ENCODE measurements at regions not wholly inside any gene's neighbourhood (a gene's known extent, or its start where the extent isn't known, plus 50 kb on each side); places are given as distances from the start of the nearest gene placed in this dataset.

DNA sequence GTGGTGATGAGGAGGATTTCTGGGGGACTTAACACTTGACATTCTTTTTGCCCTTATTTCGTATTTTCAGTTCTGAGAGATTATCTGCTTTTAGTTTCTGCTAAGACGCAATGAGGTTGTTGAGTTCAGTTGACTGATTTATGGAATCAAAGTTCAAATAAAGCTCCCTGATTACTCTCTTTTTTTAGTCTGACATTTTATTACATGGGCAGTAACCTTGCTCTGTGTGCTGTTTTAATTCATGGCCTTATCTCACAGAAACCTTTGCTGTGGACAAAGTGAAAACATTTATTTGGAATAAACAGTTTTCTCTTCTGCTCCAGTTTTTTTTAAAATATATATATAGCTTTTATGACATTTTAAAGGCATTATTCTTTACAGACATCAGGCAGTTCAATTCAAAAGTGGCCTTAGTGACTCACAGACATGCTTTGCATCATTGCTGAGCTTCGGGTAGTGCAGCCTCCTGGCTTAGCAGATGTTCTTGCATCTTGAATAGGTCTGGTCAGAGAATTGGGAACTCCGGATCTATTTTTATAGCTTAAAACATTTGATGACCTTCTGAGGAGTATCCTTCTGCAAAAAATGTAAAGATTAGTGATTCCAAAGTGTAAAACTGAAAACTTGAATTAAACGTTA, 162.9 kb downstream of the FAM170A start:
- DNase-seq: no peak

DNA sequence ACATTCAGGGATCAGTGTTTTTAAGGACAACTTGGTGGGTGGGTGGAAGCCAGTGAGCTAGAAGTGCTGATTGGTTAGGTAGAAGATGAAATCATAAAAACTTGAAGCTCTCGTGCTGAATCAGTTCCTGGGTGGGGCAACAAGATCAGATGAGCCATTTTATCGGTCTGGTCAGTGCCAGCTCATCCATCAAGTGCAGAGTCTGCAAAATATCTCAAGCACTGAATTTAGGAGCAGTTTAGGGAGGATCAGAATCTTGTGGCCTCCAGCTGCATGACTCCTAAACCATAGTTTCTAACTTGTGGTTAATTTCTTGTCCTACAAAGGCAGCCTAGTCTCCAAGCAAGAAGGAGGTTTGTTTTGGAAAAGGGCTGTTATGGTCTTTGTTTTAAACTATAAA, 166.4 kb downstream of the FAM170A start:
- DNase-seq: no peak

DNA sequence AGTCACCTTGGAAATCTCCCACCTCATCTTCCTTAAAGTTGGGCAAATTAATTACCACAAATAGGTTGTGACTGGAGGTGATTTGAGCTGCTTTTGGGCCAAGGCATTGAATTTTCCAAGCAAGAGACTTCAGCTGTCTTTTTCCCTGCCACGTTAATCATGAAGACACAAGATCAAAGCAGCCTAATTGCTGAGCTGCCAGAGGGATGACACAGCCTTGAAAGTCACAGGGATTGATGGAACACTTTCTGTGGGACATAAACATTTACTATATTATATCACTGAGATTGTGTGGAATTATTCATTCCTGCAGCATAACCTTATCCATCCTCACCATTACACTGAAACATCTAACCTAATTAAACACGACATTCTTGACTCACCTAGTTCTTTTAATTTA, 172.2 kb downstream of the FAM170A start:
- DNase-seq: no peak

DNA sequence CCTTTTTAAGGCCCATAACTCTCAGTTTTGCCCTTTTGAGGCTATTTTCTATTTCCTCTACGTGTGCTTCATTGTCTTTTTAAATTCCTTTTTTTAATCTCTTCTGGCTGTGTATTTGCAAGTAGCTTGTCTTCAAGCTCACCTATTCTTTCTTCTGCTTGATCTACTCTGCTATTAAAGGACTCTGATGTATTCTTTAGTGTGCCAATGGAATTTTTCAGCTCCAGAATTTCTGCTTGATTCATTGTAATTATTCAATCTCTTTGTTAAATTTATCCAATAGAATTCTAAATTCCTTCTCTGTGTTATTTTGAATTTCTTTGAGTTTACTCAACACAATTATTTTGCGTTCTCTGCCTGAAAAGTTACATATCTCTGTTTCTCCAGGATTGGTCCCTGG, 178.7 kb downstream of the FAM170A start:
- no peak for DNase-seq

DNA sequence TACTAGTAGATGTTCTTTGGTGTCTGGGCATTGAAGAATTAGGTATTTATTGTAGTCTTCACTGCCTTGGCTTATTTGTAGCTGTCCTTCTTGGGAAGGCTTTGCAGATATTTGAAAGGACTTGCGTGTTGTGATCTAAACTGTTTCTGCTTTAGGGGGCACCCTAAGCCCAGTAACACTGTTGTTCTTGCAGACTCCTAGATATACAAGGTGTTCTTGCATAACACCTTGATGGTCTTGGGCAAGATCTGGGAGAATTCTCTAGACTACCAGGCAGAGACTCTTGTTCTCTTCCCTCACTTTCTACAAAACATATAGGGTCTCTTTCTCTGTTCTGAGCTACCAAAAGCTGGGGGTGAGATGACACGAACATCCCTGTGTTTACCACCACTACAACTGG, 179.1 kb downstream of the FAM170A start:
- no peak for DNase-seq

DNA sequence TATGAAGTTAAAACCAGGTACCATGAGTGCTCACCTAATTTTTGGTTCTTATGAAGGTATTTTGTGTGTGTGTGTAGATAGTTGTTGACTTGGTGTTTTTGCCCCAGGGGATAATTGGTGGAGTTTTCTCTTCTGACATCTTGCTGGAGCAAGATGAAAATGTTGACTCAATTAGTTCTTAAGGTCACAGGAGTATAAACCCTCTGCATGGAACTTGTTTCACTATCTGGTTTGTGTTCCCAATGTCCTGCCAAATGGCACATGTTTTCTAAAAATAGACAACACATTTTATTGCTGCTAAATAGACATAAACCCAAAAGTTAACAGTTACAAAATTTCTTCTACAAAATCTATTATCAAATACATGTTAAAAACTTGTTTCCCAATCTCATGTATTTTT, 180.9 kb downstream of the FAM170A start:
- DNase-seq: no peak

DNA sequence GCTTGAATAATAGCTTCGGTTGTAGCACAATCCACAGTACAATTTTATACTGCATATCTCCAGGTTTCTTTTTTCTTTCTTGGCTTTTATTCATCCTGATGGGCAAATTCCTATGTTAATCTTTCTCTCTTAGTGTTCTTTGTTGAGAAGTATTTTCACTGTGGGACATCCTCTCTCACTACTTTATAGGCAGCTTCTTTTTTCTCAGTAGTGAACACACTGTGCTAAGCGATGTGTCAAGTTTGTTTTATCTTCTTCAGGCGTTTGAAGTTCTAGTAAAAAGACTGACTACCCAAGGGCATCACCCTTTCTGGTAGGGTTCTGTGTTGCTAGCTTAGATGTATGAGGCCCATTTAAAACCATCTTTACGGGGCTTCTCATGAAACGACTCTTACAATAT, 182.1 kb downstream of the FAM170A start:
- DNase-seq: no peak

DNA sequence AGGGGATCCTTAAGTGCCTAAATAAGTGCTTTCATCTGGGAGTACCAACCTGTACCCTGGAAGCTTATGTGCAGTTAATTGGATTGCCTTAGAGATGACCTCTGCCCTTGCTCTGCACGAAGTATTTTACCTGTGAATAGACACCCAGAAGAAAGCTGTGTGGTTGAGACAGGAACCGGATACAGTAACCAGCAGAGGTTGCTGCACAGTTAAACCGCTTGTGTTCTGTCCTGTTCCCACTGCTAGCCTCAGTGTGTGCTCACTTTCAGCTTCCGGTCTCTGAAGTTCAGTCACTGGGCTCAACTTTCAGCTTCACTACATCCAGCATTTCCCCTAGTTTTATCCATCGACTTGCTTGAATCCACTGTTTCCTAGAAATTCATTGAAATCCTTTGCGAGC, 185.3 kb downstream of the FAM170A start:
- DNase-seq: no peak

DNA sequence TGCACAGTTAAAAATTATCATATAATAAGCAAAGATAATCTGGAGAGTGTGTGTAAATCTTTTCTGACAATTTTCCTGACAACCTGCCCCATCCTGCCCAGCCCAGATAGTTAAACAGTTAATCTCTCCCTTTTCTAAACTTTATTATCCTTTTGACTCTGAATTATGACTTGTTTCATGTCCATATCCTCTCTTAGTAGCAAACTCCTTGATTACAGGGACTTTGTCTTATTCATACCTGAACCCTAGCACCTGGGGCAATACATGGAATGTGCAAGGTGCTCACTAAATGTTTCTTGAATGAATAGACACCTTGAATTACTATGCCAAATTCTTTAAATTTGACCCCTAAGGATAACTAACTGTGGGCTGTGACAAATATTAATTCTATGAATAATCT, 186.7 kb downstream of the FAM170A start:
- no peak for DNase-seq

DNA sequence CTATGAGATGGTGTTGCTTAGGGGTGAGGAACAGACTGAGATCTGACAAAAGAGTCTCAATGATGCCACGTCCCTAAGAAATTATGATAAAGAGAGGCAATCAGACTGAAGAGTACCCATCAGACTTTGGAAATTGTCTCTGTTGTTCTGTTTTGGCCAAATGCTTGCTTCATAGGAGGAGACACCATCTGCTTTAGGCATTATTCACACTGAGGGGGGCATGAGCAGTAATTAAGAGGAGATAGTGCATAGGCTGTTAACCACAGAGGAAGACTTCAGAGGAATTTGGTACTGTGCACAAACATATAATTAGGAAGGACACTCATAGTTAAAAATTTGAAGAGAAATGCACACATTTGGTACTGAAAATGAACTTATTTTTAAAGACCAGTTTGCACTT, 190.7 kb downstream of the FAM170A start:
- no peak for DNase-seq

DNA sequence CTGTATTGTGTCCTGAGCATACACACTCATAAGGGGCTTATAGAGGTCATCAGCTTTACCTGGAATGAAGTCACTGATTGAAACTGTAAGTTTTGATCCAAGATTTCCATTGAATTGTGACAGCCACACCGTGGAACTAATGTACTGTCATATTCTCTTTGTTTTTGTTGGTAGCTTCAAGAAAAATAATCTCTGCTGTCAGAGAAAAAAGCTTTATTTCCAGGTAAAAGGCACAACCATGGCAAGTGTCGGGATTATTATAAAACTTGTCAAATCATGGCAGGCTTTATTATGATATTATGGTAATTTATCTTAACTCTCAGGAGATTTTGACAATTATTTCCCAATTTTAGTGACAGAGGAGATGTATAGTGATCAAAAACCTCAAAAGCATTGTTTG, 191.2 kb downstream of the FAM170A start:
- no peak for DNase-seq

DNA sequence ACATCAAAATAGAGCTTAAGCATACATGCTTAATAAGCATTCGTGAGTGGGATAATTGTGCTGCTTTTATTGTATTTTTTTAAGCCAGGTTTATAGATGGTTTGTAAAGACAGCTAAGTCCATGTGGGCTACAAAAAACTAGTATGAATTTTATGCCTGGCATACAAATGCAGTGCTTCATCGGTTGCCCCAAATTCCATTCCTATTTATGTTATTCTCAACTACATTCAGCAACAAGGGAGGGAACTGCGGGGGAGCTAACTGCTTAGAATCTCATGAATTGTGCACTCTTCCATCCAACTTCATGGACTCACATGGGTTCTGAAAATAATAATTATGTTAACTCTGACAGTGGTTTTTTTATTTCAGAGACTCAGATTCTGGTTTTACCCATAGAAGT, 199.2 kb downstream of the FAM170A start:
- no peak for DNase-seq

DNA sequence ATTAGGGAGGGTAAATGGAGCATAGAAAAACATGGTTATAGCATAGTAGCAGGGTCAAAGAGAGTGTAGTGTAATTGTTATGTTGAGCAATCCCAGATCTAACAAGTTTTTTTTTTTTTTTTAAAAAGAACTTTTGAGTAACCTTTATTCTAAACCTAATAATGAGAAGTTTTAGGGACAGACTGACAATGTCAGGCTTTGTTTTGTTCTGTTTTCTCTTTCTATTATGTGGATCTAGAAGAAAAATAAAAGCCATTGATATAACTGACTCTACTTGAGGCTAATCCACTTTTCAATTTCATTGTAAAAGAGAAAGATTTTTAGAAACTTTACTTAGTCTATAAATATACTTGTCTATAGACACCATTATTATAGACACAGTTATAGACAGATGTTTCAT, 200.0 kb downstream of the FAM170A start:
- no peak for DNase-seq

DNA sequence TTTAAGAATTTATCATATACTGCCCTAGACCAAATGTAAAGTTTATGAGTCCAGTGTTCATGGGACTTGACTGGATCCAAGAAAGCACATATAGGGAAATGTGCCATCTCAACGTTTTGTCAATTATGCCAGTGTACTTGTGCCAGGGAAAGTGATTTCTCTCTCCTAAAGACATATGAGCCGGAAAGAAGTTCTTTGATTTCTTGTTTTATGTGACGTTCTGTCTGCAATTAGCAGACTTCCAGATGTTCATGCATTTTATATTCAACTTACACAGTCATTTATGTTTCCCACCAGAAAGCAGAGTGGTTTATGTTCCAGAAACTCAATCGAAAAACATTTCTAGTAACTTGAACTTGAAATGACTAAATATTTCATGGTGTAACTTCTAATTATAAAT, 203.8 kb downstream of the FAM170A start:
- no peak for DNase-seq

DNA sequence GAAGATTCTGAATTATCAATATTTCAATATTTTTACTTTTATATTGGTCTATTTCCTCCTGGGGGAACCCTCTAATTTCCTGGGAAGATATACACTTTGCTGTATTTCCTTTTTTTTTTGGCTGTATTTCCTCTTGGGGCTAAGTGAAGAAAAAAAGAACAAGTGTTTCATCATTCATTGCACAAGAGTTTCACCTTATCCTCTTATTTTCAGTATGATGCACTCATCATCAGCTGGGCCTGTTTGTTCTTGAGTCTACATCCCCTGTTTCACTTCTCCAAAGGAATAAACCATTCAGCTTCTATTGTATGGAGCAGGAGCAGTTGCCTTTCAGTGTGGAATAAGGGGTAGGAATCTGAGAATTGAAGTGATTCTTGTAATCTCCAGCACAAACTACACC, 210.8 kb downstream of the FAM170A start:
- no peak for DNase-seq

DNA sequence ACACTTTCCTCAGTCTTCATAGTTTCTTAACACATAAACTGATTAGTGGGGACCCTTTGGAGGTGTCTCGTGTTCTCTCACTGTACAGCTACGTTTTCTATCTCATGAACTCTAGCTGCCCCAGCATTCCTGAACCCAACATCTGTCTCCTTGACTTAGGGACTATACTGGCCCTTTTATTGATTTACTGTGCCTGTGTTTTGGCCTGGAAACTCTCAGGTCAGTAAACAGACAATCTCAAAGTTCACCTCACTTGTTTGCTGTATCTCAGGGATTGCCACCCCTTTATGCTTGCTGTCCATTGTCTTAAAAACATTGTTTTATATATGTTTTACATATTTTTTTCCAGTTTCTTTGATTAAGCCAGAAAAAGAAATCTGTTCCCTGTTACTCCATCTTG, 222.8 kb downstream of the FAM170A start:
- DNase-seq: no peak

DNA sequence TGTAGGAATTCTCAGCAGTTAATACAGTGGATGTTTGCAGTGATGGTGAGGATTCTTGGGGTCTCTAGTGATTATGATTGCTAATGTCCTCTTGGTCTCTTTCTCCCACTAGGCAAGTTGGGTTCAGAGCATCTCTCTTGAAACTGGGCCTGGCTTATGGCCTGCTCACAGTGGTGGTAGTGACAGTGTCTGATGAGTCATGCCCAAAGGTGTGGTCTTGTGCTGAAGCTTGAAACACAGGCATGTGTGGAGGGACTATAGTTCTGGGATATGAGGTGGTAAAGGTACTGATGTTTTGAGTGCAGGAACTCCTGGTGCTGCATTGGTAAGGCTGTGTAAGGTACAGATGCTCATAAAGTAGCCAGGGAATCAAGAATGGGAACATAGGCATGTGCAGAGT, 231.1 kb downstream of the FAM170A start:
- DNase-seq: no peak

DNA sequence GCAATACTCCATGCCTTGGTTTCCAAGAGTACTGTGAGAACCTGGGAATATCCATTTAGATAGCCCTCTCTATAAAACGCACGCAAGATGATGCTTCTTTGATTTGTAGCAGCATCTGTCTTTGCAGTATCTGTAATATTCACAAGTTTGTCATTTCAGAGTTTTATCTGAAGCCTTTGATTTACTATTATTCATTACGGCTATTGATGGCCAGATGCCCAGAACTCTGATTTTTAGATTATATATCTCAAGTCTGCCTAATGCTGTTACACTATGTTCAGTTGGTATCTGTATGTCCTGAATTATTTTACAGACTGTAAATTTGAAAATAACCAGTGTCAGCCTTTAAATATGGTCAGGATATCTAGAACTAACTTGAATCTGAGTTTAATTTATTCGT, 233.3 kb downstream of the FAM170A start:
- no peak for DNase-seq

DNA sequence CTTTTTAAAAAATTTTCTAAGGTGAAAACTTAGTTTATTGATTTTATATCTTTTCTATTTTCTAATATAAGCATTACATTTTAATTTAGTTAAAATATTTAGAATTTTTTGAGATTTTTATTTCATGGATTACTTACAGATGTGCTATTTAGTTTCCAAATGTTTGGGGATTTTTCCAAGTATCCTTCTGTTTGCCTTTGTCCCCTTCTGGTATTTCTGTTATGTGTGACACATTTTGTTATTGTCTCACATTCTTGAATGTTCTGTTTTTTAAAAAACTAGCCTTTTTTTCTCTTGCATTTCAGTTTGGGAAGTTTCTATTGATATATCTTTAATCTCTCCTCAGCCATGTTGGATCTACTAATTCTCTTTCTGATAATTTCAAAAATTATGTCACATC, 234.9 kb downstream of the FAM170A start:
- DNase-seq: no peak

DNA sequence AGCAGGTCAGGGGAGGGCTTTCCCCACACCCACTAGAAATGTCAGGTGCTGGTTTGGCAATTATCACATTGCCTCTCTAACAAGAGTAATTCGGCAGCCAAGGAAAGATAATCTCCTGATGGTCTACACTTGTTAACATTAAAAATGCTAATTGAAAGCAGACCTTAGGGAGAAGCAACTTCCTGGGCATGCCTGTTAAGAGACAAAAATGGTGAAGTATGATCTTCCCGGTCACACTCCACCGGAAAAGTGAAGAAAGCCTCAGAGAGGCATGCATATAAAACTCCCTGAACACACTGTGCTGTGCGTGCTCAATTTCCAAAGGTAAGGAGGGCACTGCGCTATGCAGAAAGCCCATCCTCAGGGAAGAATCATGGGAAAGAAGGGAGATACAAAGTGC, 244.3 kb downstream of the FAM170A start:
- no peak for DNase-seq

DNA sequence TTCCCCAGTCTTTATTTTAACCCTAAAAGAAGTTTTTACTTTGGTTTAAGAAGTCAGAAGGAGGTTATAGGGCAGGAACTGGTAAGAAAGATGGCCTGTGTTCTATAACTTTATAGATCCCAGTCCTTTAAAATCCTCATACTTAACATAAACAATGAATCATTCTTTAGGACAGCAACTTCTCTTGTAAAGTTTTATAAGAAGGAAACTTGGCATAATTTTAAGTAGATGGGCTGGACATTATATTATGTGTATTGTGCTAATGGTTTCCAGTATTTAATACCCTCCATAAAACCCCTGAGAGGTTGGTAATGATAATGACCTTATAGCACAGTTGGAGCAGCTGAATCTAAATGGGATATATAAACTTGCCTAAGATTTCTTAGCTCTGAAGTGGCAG, 247.2 kb downstream of the FAM170A start:
- DNase-seq: no peak

DNA sequence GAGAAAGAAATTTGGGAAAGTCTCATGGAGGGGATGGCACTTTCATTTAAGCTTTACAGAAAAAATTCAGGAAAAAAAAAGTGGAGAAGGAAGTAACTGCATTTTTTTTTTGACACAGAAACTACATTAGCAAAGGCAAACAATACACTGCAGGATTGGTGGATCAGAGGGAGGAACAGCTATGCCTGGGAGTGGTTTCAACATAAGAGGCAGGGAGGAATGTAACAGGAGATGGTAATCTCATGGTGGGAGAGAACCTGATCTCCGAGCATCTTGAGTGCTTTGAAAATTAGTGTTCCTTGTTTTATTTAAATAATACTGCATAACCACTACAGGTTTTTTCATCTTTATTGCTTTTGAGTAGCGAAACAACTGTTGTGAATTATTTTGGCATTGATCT, 249.4 kb downstream of the FAM170A start:
- DNase-seq: no peak

DNA sequence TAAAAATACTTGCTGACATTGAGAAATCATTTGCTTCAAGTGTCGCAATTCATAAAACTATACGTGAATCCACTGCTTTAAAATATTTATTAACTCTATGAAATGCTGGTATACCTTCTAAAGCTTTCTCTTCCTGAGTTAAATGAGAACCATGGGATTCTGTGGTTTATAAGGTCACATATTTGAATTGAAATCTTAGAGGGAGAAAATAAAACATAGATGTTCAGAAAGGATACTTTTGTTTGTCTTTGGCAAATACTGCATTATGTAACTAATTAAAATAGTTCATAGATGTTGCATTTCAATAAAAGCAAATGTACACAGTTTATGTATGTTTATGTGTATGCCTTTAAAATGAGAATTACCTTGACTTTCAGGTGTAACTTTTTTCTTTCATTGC, 250.1 kb downstream of the FAM170A start:
- no peak for DNase-seq

DNA sequence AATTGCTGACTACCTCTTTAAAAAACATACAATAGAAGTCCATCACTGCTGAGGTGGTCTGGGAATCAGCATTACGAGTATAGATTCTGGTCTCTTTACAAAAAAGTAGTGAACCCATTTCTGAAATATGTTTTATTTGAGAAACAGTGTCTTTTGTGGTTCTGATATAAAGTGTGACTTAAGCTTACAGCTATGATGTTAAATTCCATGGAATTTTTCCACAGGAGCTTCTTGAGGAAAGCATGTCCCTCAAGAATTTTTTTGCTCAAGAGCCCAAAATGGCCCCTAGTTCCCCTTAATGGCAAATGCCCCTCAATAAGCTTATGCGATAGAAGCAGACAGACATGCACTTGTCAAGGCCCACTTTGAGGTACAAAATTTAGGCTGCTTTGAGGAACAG, 265.7 kb downstream of the FAM170A start:
- DNase-seq: no peak

DNA sequence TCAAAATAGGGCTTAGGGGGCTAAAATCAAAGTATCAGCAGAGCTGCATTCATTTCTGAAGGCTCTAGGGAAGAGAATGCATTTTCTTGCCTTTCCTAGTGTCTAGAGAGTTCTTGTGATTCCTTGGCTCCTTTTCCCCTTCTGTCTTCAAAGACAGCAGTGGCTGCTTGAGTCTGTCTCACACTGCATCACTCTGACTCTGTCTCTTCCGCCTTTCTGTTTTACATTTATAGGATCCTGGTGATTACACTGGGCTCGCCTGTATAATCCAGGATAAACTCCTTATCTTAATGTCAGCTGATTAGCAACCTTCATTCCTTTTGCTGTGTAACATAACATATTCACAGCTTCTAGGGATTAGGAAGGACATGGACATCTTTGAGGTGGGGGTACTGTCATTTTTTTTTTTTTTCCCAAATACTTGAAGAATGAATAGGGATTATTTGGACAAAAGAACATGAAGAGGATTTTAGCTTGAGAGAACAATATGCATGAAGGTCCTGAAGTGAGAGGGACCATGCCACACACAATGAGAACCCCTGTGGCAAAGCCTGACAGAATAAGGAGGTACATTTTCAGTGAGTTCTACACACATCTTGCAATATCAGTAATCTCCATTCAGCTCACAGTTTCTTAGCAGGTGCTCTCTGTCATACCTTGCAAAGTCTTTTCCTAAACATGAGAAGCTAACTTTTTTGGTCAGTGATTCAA, 267.6 kb downstream of the FAM170A start:
- DNase-seq: no peak

Measured in NCI-H510A (cell line).